Thoracic aorta (tissue), 2 donors: ENCODE measurements at regions not wholly inside any gene's neighbourhood (a gene's known extent, or its start where the extent isn't known, plus 50 kb on each side); places are given as distances from the start of the nearest gene placed in this dataset.

Source experiments
- ATAC-seq: fragments of 150-250 bp; one replicate; pipeline ENCODE4 v1.8.0; 2017; ENCODE audit warnings: low read depth; ENCODE audit not compliant: insufficient number of reproducible peaks, low FRiP score
- DNase-seq: peaks from one replicate; pipeline ENCODE4 v3.0.0-alpha.2; 2020; ENCODE audit warnings: low spot score
- H3K27ac ChIP-seq, 2 donors: fragments of 200-600 bp; sonication (generic); 1 replicate in 1 of 2; 2 replicates in 1 of 2; pipeline ENCODE4 v1.5.1; 2016; ENCODE audit warnings: mild to moderate bottlenecking in 2 of 2, moderate library complexity in 2 of 2
- H3K27me3 ChIP-seq: fragments of 200-600 bp; sonication (generic); replicated peaks from 2 replicates; pipeline ENCODE4 v1.6.0; 2016; ENCODE audit warnings: mild to moderate bottlenecking; ENCODE audit not compliant: insufficient read depth
- H3K36me3 ChIP-seq: fragments of 200-600 bp; sonication (generic); one replicate; pipeline ENCODE4 v1.5.1; 2016
- H3K4me1 ChIP-seq, 2 donors: fragments of 200-600 bp; sonication (generic); 1 replicate in 1 of 2; 2 replicates in 1 of 2; pipeline versions ENCODE4 v1.5.1 to v1.6.0; 2016; ENCODE audit warnings: low read depth in 2 of 2, mild to moderate bottlenecking in 1 of 2; ENCODE audit not compliant: control insufficient read depth in 1 of 2
- H3K4me3 ChIP-seq: fragments of 200-600 bp; sonication (generic); 2 replicates; pipeline ENCODE4 v1.5.1; 2016; ENCODE audit warnings: mild to moderate bottlenecking
- H3K9me3 ChIP-seq: fragments of 200-600 bp; sonication (generic); 2 replicates; pipeline ENCODE4 v1.5.1; 2016
- TF ChIP-seq, protein P1 (sequence below): fragments of 200-600 bp; sonication (generic); IDR thresholded peaks from one replicate; pipeline ENCODE4 v1.5.1; 2019; ENCODE audit warnings: antibody characterized with exemption

DNA sequence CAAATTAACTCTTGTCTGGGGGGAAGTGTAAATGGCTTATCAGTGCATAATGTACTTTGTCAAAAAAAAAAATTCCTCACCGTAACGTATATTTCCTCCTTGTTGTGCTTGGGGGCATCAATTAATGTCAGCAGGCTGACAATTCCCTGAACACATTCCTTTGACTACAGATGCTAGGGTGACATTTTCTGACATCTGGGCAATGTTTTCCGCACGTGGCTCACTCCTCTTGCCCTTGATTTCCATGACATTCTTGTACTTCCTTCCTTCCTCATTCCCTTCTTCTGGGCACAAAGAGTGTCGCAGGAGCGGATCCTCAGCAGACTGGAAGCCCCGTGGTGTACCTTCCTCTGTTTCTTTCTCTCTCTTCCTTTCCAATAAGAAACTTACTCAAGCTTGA is 173.7 kb downstream of the SP3 start:
- DNase-seq = no peak
- Histone ChIP-seq H3K27ac (no peak overlapping the region), H3K27me3 (no peaks in the 10 kb centered on the region), H3K4me3 (no peak overlapping the region), H3K36me3 (no peaks in the 10 kb centered on the region), H3K4me1 (no peaks in the 10 kb centered on the region), H3K9me3 (no peaks in the 10 kb centered on the region)
- TF ChIP-seq, protein P1, sequence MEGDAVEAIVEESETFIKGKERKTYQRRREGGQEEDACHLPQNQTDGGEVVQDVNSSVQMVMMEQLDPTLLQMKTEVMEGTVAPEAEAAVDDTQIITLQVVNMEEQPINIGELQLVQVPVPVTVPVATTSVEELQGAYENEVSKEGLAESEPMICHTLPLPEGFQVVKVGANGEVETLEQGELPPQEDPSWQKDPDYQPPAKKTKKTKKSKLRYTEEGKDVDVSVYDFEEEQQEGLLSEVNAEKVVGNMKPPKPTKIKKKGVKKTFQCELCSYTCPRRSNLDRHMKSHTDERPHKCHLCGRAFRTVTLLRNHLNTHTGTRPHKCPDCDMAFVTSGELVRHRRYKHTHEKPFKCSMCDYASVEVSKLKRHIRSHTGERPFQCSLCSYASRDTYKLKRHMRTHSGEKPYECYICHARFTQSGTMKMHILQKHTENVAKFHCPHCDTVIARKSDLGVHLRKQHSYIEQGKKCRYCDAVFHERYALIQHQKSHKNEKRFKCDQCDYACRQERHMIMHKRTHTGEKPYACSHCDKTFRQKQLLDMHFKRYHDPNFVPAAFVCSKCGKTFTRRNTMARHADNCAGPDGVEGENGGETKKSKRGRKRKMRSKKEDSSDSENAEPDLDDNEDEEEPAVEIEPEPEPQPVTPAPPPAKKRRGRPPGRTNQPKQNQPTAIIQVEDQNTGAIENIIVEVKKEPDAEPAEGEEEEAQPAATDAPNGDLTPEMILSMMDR = no peak
- no peak for ATAC-seq

- no peaks in the 10 kb centered on the region for H3K4me1 ChIP-seq
- H3K9me3 ChIP-seq = no peaks in the 10 kb centered on the region
- H3K27me3 ChIP-seq = no peaks in the 10 kb centered on the region
- no peak overlapping the region for H3K27ac ChIP-seq
- TF ChIP-seq, protein P1 = no peak
- ATAC-seq (no peak), DNase-seq (no peak)
- no peaks in the 10 kb centered on the region for H3K36me3 ChIP-seq
- H3K4me3 ChIP-seq = no peak overlapping the region
Observed at GRCh38 chr2:173792166-173792565, 173.0 kb downstream of the SP3 start.

DNA sequence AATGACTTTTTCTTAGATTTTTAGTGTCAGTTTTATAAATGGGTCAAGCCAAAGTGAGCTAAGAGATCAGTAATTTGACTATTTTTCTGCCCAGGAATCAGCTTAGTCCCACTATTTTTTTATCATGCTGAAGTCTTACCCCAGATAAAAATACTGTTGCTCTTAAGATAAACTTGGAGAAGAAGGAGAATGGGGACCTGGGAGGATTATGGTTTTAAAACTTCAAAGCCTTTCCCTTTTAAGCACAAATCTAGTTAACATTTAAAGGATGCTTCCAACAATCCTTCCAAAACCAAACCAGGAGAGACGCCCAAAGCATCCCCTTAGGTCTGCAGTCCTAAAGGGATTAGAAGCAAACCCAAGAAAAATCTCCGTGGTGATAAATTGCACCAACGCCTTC is 172.4 kb downstream of the SP3 start:
- H3K36me3 ChIP-seq = no peaks in the 10 kb centered on the region
- TF ChIP-seq, protein P1 = no peak
- no peak for ATAC-seq
- DNase-seq = no peak
- H3K9me3 ChIP-seq = no peaks in the 10 kb centered on the region
- H3K27ac ChIP-seq = no peak overlapping the region
- no peaks in the 10 kb centered on the region for H3K27me3 ChIP-seq
- no peaks in the 10 kb centered on the region for H3K4me1 ChIP-seq
- no peak overlapping the region for H3K4me3 ChIP-seq

- no peaks in the 10 kb centered on the region for H3K27me3 ChIP-seq
- no peaks in the 10 kb centered on the region for H3K9me3 ChIP-seq
- ATAC-seq (no peak), DNase-seq (no peak)
- TF ChIP-seq, protein P1 = no peak
- H3K4me3 ChIP-seq = no peak overlapping the region
- no peak overlapping the region for H3K27ac ChIP-seq
- H3K36me3 ChIP-seq = no peaks in the 10 kb centered on the region
- no peaks in the 10 kb centered on the region for H3K4me1 ChIP-seq
Observed at GRCh38 chr2:173793709-173794565, 171.2 kb downstream of the SP3 start.

GRCh38 chr2:173797586-173798263 is 167.4 kb downstream of the SP3 start:
- Histone ChIP-seq H3K27me3 (no peaks in the 10 kb centered on the region), H3K4me1 (no peaks in the 10 kb centered on the region), H3K36me3 (no peaks in the 10 kb centered on the region), H3K27ac (no peak overlapping the region), H3K4me3 (no peak overlapping the region), H3K9me3 (no peaks in the 10 kb centered on the region)
- TF ChIP-seq, protein P1 = no peak
- no peak for DNase-seq
- ATAC-seq = no peak
